ENCODE measurements at regions not wholly inside any gene's neighbourhood (a gene's known extent, or its start where the extent isn't known, plus 50 kb on each side); places are given as distances from the start of the nearest gene placed in this dataset.

- CTCF ChIA-PET = no interaction called here
- Histone ChIP-seq H3K9me3 (ENCODE audit: control extremely low read depth in 1 of 3, control insufficient read depth in 2 of 3, insufficient read depth in 1 of 3, low read length in 2 of 3) (peaks cover 0 to 3% (median 0%) of the 10 kb centered on the region in 3 donors), H4K20me1 (ENCODE audit: control insufficient read depth, insufficient read depth, low read length, poor library complexity, severe bottlenecking) (no peaks in the 10 kb centered on the region), H3K4me2 (replicated peaks; ENCODE audit: low read depth, low read length, poor library complexity, severe bottlenecking) (peak overlapping the region; percentile 4), H3K4me3 (ENCODE audit: control extremely low read depth in 1 of 5, extremely low read depth in 1 of 5, insufficient read depth in 1 of 5, low read depth in 2 of 5, low read length in 4 of 5) (no peak overlapping the region), H3K27me3 (replicated peaks in 1 of 4; ENCODE audit: control extremely low read depth in 1 of 4, control insufficient read depth in 3 of 4, insufficient read depth in 4 of 4, low read length in 3 of 4) (no peaks in the 10 kb centered on the region), H3K36me3 (replicated peaks in 1 of 2; ENCODE audit: control extremely low read depth in 1 of 2, control insufficient read depth in 1 of 2, extremely low read depth in 1 of 2, insufficient read depth in 2 of 2, low read length in 1 of 2) (no peaks in the 10 kb centered on the region), H3K79me2 (ENCODE audit: control insufficient read depth, insufficient read depth, low read length) (no peaks in the 10 kb centered on the region), H3K9ac (ENCODE audit: low read length) (no peak overlapping the region), H2AFZ (ENCODE audit: insufficient read depth, low read depth, low read length, poor library complexity, severe bottlenecking) (peak overlapping the region; percentile 32), H3K4me1 (ENCODE audit: control insufficient read depth in 2 of 2, insufficient read depth in 2 of 2, low read length in 2 of 2) (peaks cover 5 to 7% of the 10 kb centered on the region in 2 donors), H3K27ac (ENCODE audit: low read length in 2 of 2) (no peak overlapping the region)
- DNase-seq (peak; percentile 20), ATAC-seq (ENCODE audit: low read depth) (peak; percentile 31)
- TF ChIP-seq EZH2 (IDR thresholded peaks at IDR 0.05; ENCODE audit: borderline replicate concordance, insufficient read depth, low read depth, low read length, poor library complexity, severe bottlenecking) (no peak), CTCF (IDR thresholded peaks at IDR 0.05) (no peak)
- intact Hi-C loops (cut with micrococcal nuclease) = no loop called here
- H3K4me1 Mint-ChIP-seq = peaks cover 8% of the 10 kb centered on the region
- H3K27me3 Mint-ChIP-seq = peaks cover 3% of the 10 kb centered on the region
- no peak overlapping the region for H3K4me3 Mint-ChIP-seq
- WGBS (ENCODE audit: insufficient coverage) = 64% methylated on average over 7 of the region's 9 CpGs
- H3K9me3 Mint-ChIP-seq (ENCODE audit: insufficient read depth) = no peaks in the 10 kb centered on the region
- POLR2A ChIA-PET = no interaction called here
- H3K27ac Mint-ChIP-seq = no peak overlapping the region
Measured at GRCh38 chr5:17412760-17413671, 85.0 kb upstream of the TAF11L2 start.

- no peak overlapping the region for H3K27ac Mint-ChIP-seq
- no peak overlapping the region for H3K4me2 ChIP-seq (replicated peaks; ENCODE audit: low read depth, low read length, poor library complexity, severe bottlenecking)
- peaks cover 8% of the 10 kb centered on the region for H3K4me1 Mint-ChIP-seq
- H3K9ac ChIP-seq (ENCODE audit: low read length) = no peak overlapping the region
- no peaks in the 10 kb centered on the region for H3K79me2 ChIP-seq (ENCODE audit: control insufficient read depth, insufficient read depth, low read length)
- H3K9me3 Mint-ChIP-seq (ENCODE audit: insufficient read depth) = no peaks in the 10 kb centered on the region
- peaks cover 3% of the 10 kb centered on the region for H3K27me3 Mint-ChIP-seq
- CTCF ChIA-PET = no interaction called here
- ATAC-seq (ENCODE audit: low read depth) (no peak), DNase-seq (no peak)
- H3K27me3 ChIP-seq (replicated peaks in 1 of 4; ENCODE audit: control extremely low read depth in 1 of 4, control insufficient read depth in 3 of 4, insufficient read depth in 4 of 4, low read length in 3 of 4) = no peaks in the 10 kb centered on the region
- no peak overlapping the region for H2AFZ ChIP-seq (ENCODE audit: insufficient read depth, low read depth, low read length, poor library complexity, severe bottlenecking)
- peaks cover 0 to 3% (median 0%) of the 10 kb centered on the region in 3 donors for H3K9me3 ChIP-seq (ENCODE audit: control extremely low read depth in 1 of 3, control insufficient read depth in 2 of 3, insufficient read depth in 1 of 3, low read length in 2 of 3)
- H3K4me3 Mint-ChIP-seq = no peak overlapping the region
- 100% methylated on average over 1 of the region's 3 CpGs for WGBS (ENCODE audit: insufficient coverage)
- H3K27ac ChIP-seq (ENCODE audit: low read length in 2 of 2) = no peak overlapping the region
- no peak overlapping the region for H3K4me3 ChIP-seq (ENCODE audit: control extremely low read depth in 1 of 5, extremely low read depth in 1 of 5, insufficient read depth in 1 of 5, low read depth in 2 of 5, low read length in 4 of 5)
- H4K20me1 ChIP-seq (ENCODE audit: control insufficient read depth, insufficient read depth, low read length, poor library complexity, severe bottlenecking) = no peaks in the 10 kb centered on the region
- TF ChIP-seq EZH2 (IDR thresholded peaks at IDR 0.05; ENCODE audit: borderline replicate concordance, insufficient read depth, low read depth, low read length, poor library complexity, severe bottlenecking) = no peak
- no peak for TF ChIP-seq CTCF (IDR thresholded peaks at IDR 0.05)
- H3K36me3 ChIP-seq (replicated peaks in 1 of 2; ENCODE audit: control extremely low read depth in 1 of 2, control insufficient read depth in 1 of 2, extremely low read depth in 1 of 2, insufficient read depth in 2 of 2, low read length in 1 of 2) = no peaks in the 10 kb centered on the region
- H3K4me1 ChIP-seq (ENCODE audit: control insufficient read depth in 2 of 2, insufficient read depth in 2 of 2, low read length in 2 of 2) = peaks cover 5 to 7% of the 10 kb centered on the region in 2 donors
- intact Hi-C loops (cut with micrococcal nuclease) = no loop called here
- POLR2A ChIA-PET = no interaction called here
Measured at GRCh38 chr5:17413691-17414090, 84.3 kb upstream of the TAF11L2 start.

Measured in B cell (primary cell).